ENCODE measurements at regions not wholly inside any gene's neighbourhood (a gene's known extent, or its start where the extent isn't known, plus 50 kb on each side); places are given as distances from the start of the nearest gene placed in this dataset.

- TF ChIP-seq ZNF281 (CRISPR knock-in tag; IDR thresholded peaks at IDR 0.05) (no peak), RELA (CRISPR knock-in tag; IDR thresholded peaks at IDR 0.05; ENCODE audit: borderline replicate concordance) (no peak), GTF2I (CRISPR knock-in tag; conservative IDR thresholded peaks at IDR 0.05) (no peak), MAX (CRISPR knock-in tag; IDR thresholded peaks at IDR 0.05) (no peak), MLX (CRISPR knock-in tag; IDR thresholded peaks at IDR 0.05) (no peak), AR (CRISPR knock-in tag; IDR thresholded peaks at IDR 0.05) (no peak), ZNF219 (CRISPR knock-in tag; IDR thresholded peaks at IDR 0.05; ENCODE audit: borderline replicate concordance) (no peak)
Measured at GRCh38 chr19:30622276-30622675, 250.1 kb downstream of the ZNF536 start (continued).

- Mint-ChIP-seq H3K4me1 (peaks cover 11% of the 10 kb centered on the region; the same call in 1 of the 2 replicates), H3K4me3 (no peak overlapping the region), H3K36me3 (peaks cover 11% of the 10 kb centered on the region), H3K27ac (no peak overlapping the region), H3K9me3 (peaks cover 22% of the 10 kb centered on the region), H3K27me3 (ENCODE audit: low read depth) (0 out of 2 replicates have a peak, but pooled peaks cover 4% of the 10 kb centered on the region)
- ATAC-seq, result no peak
- TF ChIP-seq HMGXB4 (CRISPR knock-in tag; IDR thresholded peaks at IDR 0.05), result no peak
- TF ChIP-seq MYBL2 (CRISPR knock-in tag; IDR thresholded peaks at IDR 0.05), result no peak
- no peak for TF ChIP-seq RELA (CRISPR knock-in tag; IDR thresholded peaks at IDR 0.05; ENCODE audit: borderline replicate concordance)
- TF ChIP-seq ARID4B (CRISPR knock-in tag; IDR thresholded peaks at IDR 0.05; ENCODE audit: borderline replicate concordance), result no peak
- no peak for DNase-seq (ENCODE audit: low spot score)
- POLR2A ChIA-PET, result no interaction called here
- CTCF ChIA-PET, result interaction anchor here (1.2 kb wide), 1 partner anchor 123 kb away, joined by 3 read pairs; no protein-coding TSS in a partner anchor
Measured at GRCh38 chr19:30621326-30621920, 249.2 kb downstream of the ZNF536 start.
